Parathyroid adenoma (tissue), 2 donors: ENCODE measurements at regions not wholly inside any gene's neighbourhood (a gene's known extent, or its start where the extent isn't known, plus 50 kb on each side); places are given as distances from the start of the nearest gene placed in this dataset.

ENCODE experiments used
- H2AFZ ChIP-seq: fragments of 300-600 bp; sonication (generic); one replicate; pipeline ENCODE4 v1.7.0; 2017; ENCODE audit warnings: antibody characterized with exemption, mild to moderate bottlenecking
- H3K27ac ChIP-seq: fragments of 300-600 bp; sonication (generic); one replicate; pipeline ENCODE4 v1.7.0; 2017
- H3K27me3 ChIP-seq: fragments of 300-600 bp; sonication (generic); one replicate; pipeline ENCODE4 v1.7.0; 2017; ENCODE audit warnings: low read length; ENCODE audit not compliant: control insufficient read depth, insufficient read depth
- H3K36me3 ChIP-seq: fragments of 300-600 bp; sonication (generic); one replicate; pipeline ENCODE4 v1.7.0; 2017; ENCODE audit warnings: low read length; ENCODE audit not compliant: control insufficient read depth, insufficient read depth
- H3K4me1 ChIP-seq: fragments of 300-600 bp; sonication (generic); one replicate; pipeline ENCODE4 v1.7.0; 2017; ENCODE audit warnings: control low read depth
- H3K4me2 ChIP-seq: fragments of 300-600 bp; sonication (generic); one replicate; pipeline ENCODE4 v1.7.0; 2017; ENCODE audit warnings: low read length
- H3K4me3 ChIP-seq: fragments of 300-600 bp; sonication (generic); one replicate; pipeline ENCODE4 v1.7.0; 2017; ENCODE audit warnings: low read depth, low read length
- H3K79me2 ChIP-seq: fragments of 300-600 bp; sonication (generic); one replicate; pipeline ENCODE4 v1.7.0; 2017; ENCODE audit warnings: control low read depth
- H3K9ac ChIP-seq: fragments of 300-600 bp; sonication (generic); one replicate; pipeline ENCODE4 v1.7.0; 2017; ENCODE audit warnings: mild to moderate bottlenecking
- H3K9me3 ChIP-seq: fragments of 300-600 bp; sonication (generic); one replicate; pipeline ENCODE4 v1.7.0; 2017; ENCODE audit warnings: low read length; ENCODE audit not compliant: control insufficient read depth
- TF ChIP-seq, protein P1 (sequence below): fragments of 300-600 bp; sonication (generic); IDR thresholded peaks from one replicate; pipeline ENCODE4 v1.7.0; 2017; ENCODE audit warnings: antibody characterized with exemption, mild to moderate bottlenecking
- donor health status: primary hyperparathyroidism.

DNA sequence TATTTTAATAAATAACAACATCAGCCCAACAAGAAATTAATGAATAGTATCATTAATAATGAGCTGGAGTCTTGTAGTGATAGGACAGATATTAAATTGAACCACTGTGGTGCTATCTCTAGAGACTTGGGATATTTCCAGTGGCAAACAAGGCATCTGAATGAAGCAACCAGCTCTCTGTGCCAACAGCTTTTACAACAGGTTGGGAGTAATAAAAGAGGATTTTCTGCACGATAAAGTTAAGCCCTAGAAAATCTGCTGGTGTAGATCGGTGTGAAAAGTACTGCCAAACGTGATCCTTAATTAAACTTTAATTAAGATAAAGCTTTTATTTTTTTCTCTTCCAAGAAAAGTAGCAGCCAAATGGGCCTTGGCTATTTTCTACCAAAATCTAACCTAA is 385.5 kb downstream of the NR4A2 start:
- no peak overlapping the region for H3K27ac ChIP-seq
- no peaks in the 10 kb centered on the region for H3K4me1 ChIP-seq
- H3K4me2 ChIP-seq = no peak overlapping the region
- H3K27me3 ChIP-seq = no peaks in the 10 kb centered on the region
- H3K9ac ChIP-seq = no peak overlapping the region
- TF ChIP-seq, protein P1, sequence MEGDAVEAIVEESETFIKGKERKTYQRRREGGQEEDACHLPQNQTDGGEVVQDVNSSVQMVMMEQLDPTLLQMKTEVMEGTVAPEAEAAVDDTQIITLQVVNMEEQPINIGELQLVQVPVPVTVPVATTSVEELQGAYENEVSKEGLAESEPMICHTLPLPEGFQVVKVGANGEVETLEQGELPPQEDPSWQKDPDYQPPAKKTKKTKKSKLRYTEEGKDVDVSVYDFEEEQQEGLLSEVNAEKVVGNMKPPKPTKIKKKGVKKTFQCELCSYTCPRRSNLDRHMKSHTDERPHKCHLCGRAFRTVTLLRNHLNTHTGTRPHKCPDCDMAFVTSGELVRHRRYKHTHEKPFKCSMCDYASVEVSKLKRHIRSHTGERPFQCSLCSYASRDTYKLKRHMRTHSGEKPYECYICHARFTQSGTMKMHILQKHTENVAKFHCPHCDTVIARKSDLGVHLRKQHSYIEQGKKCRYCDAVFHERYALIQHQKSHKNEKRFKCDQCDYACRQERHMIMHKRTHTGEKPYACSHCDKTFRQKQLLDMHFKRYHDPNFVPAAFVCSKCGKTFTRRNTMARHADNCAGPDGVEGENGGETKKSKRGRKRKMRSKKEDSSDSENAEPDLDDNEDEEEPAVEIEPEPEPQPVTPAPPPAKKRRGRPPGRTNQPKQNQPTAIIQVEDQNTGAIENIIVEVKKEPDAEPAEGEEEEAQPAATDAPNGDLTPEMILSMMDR = no peak
- H3K36me3 ChIP-seq = no peaks in the 10 kb centered on the region
- no peaks in the 10 kb centered on the region for H3K9me3 ChIP-seq
- H2AFZ ChIP-seq = no peak overlapping the region
- H3K79me2 ChIP-seq = no peaks in the 10 kb centered on the region
- H3K4me3 ChIP-seq = no peak overlapping the region

DNA sequence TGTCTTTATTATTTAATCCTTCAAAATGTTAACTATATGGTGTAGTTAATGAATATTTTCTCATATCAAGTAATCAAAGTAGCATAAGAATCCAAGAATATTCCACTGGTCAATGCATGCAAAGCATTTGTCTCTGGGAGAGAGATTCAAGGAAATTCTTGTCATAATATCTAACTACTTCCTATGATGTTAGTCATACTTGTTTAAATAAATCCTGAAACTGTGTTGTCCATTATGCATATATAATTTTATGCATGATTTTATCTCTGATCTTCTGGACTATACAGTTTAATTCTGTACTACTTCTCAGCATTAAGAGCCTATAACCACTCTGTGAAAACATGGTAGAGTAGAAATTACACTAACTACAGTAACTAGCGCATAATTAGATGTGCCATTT is 388.3 kb downstream of the NR4A2 start:
- no peak overlapping the region for H3K9ac ChIP-seq
- no peaks in the 10 kb centered on the region for H3K27me3 ChIP-seq
- H2AFZ ChIP-seq = no peak overlapping the region
- H3K4me3 ChIP-seq = no peak overlapping the region
- H3K27ac ChIP-seq = no peak overlapping the region
- H3K36me3 ChIP-seq = no peaks in the 10 kb centered on the region
- TF ChIP-seq, protein P1 = no peak
- H3K79me2 ChIP-seq = no peaks in the 10 kb centered on the region
- no peaks in the 10 kb centered on the region for H3K9me3 ChIP-seq
- H3K4me2 ChIP-seq = no peak overlapping the region
- H3K4me1 ChIP-seq = no peaks in the 10 kb centered on the region

DNA sequence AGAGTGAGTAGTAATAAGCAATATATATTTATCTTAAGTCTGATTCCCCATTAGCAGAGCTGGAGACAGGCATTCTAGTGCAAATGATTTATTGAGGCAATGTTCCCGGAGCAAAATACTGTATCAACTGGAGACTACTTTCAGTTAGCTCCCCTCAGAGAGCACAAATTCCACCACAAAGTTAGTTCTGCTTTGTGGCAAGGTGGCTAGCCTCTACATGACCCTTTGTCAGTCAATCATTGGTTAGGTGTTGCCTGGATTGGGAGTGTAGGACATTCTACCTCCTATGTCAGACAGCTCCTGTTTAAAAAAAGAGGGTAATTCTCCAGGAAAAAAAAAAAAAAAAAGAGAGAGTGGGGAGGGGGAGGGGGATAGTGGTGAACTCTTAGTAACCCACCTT is 402.2 kb downstream of the NR4A2 start:
- Histone ChIP-seq H3K4me2 (no peak overlapping the region), H3K9me3 (no peaks in the 10 kb centered on the region), H3K79me2 (no peaks in the 10 kb centered on the region), H3K27me3 (no peaks in the 10 kb centered on the region), H3K27ac (no peak overlapping the region), H3K4me1 (no peaks in the 10 kb centered on the region), H3K9ac (no peak overlapping the region), H2AFZ (no peak overlapping the region), H3K4me3 (no peak overlapping the region), H3K36me3 (no peaks in the 10 kb centered on the region)
- TF ChIP-seq, protein P1 = no peak

DNA sequence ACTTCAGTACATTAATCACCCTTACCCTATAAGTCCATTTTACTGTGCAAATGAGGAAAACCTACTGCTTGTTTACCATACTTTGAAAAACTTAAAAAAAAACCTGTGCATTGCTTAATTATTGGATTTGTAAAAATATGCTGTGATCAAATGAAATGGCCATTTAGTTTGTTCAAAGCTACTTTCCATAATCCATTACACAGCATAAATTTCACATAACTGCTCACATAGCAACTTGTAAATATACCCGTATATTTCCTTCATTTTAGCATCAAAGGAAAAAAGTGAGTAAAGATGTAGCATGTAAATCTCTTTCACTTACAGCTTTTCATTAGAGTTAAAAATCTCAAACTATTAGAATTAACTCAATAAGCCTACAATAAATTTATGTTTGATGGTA is 415.1 kb downstream of the NR4A2 start:
- Histone ChIP-seq H3K27me3 (no peaks in the 10 kb centered on the region), H3K27ac (no peak overlapping the region), H3K36me3 (no peaks in the 10 kb centered on the region), H3K9me3 (no peaks in the 10 kb centered on the region), H3K4me2 (no peak overlapping the region), H3K4me3 (no peak overlapping the region), H3K4me1 (no peaks in the 10 kb centered on the region), H3K79me2 (no peaks in the 10 kb centered on the region), H2AFZ (no peak overlapping the region), H3K9ac (no peak overlapping the region)
- TF ChIP-seq, protein P1 = no peak

DNA sequence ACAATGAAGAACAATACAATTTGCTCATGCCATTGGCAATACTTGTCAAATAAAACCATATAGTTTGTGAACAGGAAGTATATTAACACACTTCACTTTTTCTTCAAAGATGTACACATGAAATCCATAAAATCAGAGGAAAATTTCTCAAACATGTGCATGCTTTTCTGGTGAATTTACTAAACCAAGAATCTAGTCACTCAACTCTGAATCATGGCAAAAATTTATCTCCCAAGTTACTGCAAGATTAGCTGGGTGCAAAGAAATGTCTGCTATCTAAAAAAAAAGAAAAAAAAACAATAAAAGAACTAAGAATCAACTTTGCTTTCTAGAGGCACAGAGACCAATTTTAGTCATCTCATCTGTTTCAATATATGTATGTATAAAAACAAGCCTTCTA is 419.2 kb downstream of the NR4A2 start:
- H3K4me3 ChIP-seq = no peak overlapping the region
- H3K36me3 ChIP-seq = no peaks in the 10 kb centered on the region
- no peak overlapping the region for H3K27ac ChIP-seq
- no peak overlapping the region for H3K9ac ChIP-seq
- no peaks in the 10 kb centered on the region for H3K27me3 ChIP-seq
- H3K4me1 ChIP-seq = no peaks in the 10 kb centered on the region
- no peak overlapping the region for H2AFZ ChIP-seq
- TF ChIP-seq, protein P1 = no peak
- no peaks in the 10 kb centered on the region for H3K9me3 ChIP-seq
- H3K4me2 ChIP-seq = no peak overlapping the region
- no peaks in the 10 kb centered on the region for H3K79me2 ChIP-seq
